ENCODE measurements at regions not wholly inside any gene's neighbourhood (a gene's known extent, or its start where the extent isn't known, plus 50 kb on each side); places are given as distances from the start of the nearest gene placed in this dataset.

DNA sequence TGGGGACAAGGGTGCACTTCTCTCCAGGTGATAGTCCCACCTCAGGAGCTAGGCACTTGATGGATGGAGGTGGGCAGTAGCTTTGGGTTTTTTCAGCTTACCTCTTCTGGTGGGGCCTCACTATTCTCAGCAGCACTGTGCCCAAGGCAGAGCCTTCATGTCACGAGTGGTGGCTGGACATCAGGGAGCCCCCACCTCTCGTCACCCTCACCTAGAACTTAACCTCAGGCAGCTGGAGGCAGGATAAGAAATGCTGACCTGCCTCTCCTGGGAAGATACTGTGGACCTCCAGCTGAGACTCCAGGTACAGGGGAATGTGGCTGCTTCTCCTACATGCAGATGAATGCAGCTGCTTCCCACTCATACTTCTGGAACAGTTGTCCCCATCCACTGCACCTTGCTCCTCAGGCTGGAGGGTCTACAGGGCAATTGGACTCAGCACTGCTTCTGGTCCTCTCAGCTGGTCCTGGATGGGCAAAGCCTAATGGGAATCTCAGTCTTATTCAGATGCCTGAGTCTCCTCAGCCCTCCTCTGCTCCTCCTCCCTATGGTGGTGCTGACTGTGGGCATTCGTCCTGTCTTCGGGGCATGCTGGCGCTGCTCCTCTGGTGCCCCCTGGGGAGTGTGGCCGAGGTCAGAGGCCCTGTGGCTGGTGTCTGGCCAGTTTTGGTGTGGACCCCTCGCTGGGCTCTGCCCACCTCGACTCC lies 129.9 kb downstream of the KLF13 start:
- DNase-seq = no peak

DNA sequence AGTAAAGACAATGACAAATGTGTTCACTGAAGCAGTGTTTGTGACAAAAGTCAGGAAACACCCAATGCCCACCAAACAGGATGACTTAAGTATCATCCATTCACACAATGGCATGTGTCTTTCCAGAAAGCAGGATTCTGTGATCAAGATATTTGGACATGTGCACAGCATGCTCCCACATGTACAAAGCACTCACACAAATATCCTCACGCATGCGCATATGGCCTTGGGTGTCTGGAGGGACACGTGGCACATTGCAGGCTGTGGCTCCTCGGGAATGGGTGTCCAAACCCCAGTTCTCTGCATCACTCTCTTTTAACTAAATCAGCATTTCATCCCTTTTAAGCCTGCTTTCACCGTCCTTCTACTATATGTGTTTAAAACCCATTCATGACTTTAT lies 130.5 kb downstream of the KLF13 start:
- no peak for DNase-seq

DNA sequence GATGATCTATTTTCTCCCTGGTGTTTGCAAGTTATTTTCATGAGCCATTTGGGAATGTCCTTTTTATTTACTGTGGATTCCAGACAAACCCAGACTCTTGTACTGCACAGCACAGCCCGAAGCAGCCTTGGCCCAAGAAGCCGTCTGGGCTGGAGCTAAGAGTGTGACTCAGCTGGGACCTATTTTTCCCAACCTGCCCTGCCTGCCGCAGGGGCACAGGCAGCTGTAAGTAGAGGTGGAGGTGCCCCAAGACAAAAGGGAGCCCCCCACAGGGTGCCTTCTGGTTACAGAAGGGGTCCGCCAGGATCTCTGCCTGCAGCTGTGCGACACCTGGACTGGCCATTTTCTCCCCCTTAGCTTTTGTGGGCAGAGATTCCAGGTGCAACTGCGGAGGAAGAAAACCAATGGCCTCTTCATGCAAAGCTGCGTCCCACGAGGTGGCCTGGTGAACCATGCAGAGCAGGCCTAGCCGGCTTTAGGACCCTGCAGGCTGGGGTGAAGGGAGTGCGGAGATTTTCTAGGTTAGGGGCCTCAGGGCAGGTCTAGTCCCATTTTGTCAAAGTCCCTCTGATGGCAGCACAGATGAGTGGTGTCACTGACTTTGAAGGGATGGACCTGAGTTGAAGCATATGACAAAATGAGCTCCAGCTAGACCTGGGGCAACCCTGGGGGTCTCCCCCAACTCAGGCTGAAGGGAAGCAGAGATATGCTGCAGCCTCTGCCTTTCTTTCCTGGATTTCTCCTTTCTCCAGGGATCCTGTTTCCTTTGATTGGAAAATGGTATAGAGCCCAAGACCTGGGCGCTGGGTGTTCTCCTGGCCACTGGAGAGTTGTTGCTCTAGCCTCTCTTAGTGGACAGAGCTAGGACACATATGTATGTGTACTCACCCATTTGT lies 131.2 kb downstream of the KLF13 start:
- no peak for DNase-seq

DNA sequence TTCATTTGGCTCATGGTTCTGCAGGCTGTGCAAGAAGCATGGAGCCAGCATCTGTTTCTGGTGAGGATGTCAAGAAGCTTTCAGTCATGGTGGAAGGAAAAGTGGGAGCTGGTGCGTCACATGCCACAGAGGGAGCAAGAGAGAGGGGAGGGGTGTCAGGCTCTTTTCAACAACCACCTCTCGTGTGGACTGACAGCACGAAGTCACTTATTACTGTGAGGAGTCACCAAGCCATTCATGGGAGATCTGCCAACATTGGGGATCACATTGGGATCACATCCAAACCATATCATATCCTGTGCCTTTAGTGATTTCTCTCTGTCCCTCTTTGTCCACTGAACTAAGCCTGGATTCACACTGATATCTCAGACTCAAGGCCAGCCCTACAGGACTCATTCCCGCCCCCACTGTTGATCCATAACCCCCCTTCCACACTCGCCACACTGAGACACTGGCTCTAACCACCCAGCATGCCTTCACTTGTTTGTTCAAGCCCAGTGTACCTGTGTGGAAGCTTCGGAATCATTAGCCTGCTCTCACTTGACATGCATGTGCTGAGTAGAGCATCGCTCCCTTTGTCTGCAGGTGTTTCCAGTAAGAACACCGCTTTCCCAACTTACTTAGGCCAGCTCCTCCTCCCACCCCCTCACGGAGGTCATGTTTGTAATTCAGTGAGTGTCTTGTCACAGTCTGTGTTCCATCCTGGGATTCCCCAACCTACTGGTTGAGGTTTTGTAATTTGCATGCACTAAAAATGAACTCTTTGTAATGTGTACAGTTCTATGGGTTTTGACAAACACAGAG lies 132.2 kb downstream of the KLF13 start:
- DNase-seq = no peak

DNA sequence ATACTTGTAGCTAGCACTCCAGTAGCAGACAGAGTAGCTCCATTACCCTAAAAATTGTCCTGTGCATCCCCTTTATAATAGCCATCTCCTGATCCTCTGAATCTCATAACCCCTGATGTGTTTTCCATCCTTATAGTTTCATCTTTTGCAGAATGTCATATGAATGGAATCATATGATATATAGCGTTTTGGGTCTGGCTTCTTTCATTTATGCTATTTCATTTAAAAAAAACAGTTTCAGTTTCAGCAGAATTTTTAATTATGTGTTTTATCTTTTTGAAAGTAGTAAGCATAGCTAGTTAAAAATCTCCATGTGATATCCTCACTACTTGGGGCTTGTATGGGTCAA lies 132.7 kb downstream of the KLF13 start:
- DNase-seq = no peak

DNA sequence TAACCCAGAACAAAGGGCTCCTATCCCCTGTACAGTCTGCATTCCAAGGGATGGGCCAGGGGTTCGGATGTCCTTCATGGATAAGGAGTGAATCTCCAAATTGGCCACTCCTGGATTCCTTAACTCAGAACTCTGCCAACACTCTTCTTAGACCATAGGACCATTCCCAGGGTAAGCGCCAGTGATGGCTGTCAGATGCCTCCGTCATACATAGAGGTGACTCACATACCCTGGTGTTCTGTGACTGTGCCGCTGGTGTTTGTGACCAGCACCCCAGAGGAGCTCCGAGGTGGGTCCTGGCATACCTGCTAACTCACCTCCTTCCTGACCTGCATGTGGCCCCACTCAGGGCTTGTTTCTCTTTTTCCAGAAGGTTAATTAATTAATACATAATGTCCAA lies 134.7 kb downstream of the KLF13 start:
- DNase-seq = no peak

DNA sequence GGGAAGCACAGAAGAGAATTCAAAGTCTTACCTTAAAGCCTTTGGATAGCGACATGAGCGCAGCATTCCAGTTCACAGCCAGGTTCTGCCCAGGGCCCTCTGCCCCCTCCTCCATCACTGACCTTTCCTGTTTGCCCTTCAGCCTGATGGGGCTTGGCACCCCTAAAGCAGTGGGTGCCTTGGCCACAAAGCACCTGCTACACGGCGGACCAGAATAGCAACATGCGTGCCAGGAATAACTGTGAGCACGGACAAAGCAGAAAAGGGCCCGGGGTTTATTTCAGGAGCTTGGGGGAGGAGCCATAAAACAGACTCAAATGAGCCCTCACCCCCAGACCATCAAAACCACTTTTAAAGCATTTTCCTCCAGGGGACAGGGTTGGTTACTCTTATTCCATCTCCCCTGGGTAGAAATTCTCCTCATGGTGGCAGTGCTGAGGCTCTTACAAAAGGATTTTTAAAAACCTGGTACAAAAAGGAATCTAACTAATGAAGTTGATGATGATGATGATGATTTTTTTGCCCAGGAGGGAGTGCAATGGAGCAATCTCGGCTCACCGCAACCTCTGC lies 135.4 kb downstream of the KLF13 start:
- no peak for DNase-seq

DNA sequence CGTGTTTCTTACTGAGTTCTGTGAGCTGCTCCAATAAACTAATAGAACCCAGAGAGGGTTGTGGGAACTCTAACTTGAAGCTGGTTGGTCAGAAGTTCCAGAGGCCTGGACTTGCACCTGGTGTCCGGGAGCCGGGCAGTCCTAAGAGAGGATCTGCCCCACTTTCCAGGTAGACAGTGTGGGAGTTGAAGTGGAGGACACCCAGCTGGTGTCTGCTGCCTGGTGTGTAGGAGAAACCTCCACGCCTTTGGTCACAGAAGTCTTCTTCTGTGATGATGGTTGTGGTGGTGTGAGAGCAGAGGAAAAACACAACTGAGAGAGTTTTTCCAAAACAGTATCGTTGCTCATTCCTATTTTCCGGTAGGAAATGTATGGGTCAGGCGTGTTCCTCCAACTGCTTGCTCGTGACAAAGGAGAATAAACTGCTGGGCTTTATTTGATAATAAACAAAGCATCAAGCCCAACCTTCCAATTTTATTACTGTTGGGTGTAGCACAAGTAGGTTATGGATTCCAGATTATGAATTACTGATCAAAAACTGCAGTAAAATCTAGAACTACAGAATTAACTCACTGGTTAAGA lies 137.0 kb downstream of the KLF13 start:
- DNase-seq = no peak

DNA sequence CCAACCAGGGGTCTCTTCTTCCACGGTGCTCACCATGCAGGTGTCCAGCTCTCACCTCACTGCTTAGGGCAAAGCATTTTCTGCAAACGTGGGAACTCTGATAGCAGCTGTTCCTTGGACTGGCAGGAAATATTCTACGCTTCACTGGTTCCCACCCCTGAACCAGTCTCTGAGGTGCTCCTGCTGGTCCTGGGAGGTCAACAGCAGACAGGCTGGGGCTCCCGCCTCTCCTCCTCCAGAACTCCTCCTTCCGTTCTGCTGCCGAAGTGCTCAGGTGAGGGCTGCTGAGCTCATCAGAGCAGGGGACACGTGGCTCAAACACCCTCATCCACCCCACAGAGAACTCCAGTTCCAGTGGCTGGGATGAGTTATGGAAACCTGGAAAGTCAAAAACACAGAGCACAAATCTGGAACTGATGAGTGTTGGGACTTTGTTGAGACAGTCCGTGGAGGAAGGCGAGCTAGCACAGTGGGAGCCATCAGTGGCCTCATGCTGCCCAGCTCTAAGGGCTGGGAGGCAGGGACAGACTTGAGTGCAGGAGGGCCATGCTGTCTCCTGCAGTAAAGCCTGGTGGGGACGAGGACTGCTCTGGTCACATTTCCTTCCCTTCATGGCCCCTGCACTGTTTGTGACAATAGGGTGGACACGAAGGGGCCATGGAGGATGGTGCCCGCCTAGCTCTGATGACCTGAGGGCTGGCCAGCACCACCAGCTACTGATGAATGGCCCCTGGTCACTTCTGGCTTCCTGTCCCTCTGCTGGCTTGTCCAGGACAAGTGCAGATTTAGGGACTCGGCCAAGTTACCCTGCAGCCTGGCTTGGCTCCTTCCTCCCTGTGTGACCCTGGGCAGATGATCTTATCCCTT lies 137.8 kb downstream of the KLF13 start:
- DNase-seq = no peak

DNA sequence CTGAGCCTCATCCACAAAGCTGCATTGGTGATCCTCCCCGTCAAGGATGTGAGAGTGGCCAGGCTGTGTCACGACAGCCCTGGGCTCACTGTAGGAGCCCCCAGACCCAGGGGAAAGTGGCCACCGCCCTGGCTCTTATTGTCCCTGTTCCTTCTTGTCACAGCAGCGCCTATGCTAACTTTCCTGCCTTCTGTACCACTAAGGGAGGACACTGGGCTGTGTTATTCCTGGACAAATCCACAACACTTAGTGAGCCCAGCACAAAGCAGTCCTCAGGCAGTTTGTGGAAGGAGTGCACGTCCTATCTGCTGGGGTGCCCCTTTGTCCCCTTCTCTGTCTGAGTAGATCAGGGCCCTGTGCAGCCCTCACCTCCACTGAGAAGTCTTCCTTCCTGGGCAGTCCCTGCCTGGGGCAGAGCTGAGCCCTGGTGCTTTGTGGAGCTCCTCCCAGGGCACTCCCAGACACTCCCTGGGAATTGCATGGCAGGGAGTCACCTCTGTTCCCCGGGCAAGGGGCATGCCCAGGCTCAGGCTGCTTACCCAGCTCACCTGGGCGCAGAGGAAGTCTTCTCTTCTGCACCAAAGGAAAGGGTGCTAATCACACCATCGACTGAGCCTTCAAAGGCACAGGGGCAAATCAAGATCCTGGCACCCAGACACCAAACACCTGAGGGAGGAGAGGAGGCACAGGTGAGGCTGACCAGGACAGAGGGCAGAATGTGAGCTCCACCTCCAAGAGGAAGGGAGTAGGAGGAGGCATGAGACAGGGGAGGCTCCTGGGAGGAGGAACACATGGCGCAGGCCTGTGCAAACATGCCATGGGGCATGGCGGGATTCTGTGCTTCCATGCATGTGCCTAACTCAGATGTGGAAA lies 138.7 kb downstream of the KLF13 start:
- no peak for DNase-seq

DNA sequence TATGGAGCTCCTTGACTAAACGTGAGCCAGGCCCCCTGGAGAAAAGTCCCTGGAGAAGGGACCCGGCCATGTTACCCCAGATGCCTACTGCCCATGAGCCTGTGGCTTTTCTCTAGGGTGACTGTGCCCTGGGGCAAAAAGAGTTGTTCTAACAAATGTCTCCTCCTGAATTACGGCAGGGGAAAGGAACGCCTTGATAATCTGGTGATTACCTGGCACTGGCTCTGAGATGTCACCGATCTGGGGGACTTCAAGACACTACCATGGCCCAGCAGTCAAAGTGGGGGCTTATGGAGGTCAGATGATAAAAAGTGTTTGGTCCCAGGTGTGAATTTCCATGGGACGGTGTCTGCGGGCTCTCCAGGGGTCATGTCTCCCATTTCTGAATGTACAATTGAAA lies 140.7 kb downstream of the KLF13 start:
- DNase-seq = no peak

DNA sequence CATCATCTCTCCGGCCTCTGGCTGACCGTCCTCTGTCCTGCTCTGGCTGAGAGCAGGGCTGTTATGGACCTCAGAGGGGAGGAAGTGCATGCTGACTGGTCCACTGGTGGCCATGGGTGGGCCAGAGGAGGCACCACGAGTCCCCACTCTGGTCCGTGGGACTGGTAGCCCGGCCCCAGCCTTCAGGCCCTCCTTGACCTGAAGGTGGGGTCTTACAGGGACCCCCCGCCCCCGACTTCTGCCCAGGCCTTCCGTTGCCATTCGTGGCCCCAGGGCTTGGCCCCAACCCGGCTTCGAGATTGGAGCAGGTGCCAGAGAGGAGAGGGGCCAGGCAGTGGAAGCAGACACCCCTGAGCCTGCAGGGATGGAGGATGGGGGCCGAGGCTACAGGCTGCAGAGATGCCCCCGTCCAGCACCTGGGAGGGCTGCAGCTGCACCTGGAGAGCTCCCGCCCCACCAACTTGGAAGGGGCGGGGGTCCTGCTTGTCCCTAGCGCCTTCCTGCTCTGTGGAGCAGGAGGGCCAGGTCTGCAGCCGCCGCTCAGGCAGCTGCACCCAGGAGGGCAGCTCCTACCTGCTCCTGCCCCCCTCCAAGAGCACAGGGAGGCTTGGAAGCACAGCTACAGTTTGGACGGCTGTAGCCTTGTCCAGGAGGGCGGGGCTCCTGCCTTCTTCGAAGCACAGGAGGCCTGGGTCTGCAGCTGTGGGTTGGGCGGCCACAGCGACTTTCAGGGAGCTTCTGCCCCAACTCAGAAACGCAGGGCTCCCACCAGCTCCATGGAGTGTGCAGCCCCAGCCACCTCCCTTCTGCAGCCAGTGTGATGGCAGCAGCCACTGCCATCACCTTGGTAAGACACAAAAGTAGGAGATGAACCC lies 142.5 kb downstream of the KLF13 start:
- no peak for DNase-seq

DNA sequence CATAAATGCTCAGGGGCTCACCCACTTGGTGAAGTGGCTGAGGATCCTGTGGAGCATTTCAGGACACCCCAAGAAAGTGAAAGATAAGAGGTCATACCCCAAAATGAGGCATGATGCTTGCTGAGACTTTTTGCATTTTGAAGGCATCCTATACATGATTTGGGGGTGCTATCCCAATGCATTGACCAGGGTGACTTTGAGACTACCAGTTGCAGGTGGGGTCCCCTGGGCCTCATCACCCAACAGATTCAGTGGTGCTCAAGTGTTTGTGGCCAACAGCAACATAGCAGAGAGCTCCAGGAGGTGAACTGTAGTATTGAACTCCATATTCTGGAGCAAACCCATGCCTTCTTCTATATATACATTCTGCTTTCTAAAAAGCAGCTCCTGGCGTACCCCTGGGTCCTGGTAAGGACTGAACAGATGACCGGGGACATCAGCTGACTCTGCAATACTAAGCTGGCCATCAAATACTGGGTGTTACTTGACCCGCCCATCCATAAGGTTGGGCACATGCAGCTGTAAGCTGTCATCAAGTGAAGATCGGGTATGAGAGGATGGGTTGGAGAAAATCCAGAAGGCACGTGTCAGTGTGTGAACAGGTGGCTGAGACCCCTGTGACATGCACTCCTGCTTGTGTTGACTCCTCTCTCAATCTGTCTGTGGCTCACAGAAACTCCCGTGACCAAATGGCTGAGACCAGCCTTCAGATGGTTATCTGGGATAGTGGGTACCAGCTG lies 143.3 kb downstream of the KLF13 start:
- DNase-seq = no peak

DNA sequence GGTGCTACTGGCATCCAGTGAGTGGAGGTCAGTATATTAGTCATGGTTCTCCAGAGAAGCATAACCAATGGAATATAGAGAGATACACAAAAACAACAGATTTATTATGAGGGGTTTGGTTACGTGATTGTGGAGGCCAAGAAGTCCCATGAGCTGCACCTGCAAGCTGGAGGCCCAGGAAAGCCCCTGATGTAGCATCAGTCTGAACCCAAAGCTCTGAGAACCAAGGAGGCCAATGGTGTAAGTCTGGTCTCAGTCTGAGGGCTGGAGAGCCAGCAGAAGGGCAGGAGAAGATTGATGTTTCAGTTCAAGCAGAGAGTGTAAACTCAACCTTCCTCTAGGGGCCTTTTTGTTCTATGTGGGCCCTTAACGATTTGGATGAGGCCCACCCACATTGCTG lies 144.1 kb downstream of the KLF13 start:
- DNase-seq = no peak

DNA sequence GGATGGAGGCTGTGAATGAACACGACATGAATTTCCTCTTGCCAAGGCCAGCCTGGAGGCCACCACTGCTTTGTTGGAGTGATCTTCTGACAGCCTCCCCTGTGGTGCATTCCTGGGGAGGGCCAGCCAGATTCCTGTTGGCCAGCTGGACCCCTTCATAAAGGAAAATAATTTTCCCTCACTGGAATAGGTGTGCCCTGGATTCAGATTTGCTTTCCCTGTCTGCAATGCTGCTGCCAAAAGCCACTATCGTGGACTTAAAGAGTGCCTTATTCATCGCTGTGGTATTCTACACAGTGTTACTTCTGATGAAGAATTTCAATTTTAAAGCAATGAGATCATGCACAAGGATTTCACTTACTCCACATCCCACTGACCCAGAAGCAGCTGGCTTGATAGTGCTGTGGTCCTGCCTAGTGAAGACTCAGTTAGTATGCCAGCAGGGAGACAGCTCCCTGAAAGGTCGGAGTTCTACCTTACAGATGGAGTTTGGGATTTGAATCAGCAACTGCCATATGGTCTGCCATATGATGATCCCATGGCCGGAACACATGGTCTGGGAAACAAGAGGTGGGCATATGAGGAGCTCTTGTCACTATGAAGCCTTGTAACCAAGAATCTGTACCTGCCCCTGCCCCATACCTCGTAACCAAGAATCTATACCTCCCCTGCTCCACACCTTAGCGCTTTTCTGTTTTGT lies 145.2 kb downstream of the KLF13 start:
- DNase-seq = no peak

DNA sequence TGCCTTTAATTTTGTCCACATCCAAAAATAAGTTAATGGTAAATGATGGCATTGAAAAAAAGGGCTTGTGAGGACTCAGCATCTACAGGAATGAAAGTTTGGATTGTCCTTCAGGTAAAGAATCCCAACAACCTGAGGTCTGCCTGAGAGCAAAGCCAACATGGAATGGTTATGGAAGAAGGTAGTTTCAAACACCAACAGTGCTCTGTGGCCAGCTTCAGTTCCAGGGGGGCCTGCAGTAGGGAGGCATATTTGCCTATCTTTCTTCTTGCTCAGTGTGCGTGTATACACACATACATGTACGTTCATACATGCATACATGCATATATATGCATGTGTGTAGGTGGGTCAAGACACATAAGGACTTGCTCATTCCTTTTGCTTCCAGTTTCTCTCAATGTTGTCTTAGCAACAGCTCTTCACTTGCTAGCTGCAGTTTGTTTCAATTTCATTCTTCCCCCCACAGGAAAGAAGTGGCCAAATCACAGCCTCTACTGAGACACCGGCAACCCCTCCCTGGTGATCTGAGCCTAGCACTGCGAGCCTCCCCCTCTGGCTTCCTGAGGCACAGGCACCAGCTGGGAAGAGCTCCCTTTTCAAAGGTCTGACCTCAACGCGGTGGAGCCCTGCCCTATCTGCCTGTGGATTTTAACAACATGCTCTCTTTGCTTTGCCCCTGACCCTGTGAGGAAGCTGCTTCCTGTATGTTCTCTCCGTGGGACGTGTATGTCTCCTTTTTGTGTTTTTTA lies 146.2 kb downstream of the KLF13 start:
- no peak for DNase-seq

DNA sequence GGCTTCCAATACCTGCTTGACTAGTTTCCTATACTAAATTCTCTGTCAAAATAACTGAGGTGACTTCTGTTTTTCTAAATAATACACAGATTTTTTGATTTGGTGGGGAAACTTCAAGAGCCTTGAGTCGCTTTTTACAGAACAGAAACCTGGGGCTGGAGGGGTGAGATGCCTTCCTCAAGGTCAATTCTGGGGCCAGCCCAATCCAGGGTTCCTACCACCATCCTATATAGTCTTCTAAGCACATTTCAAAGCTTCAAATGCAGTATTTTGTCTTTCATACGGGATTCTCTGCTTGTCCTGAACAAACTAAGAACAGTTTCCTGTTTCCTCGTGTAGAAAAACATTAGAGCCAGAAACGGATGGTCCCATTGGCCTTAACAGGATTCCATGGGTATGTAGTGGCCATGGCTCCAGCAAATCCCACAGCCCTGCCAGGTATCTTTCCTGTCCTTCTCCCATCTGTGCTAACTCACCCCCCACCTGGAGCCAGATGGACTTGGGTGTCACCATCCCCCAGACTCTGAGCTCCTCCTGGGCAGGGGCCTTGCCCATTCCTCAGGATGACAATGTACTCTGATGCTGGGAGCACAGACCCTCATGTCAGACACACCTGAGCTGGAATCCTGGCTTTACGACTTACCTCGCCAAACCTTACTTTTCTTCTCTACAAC lies 146.9 kb downstream of the KLF13 start:
- DNase-seq = no peak

Measured in cortex of kidney (tissue), 1 donor.